ENCODE measurements at regions not wholly inside any gene's neighbourhood (a gene's known extent, or its start where the extent isn't known, plus 50 kb on each side); places are given as distances from the start of the nearest gene placed in this dataset.

DNA sequence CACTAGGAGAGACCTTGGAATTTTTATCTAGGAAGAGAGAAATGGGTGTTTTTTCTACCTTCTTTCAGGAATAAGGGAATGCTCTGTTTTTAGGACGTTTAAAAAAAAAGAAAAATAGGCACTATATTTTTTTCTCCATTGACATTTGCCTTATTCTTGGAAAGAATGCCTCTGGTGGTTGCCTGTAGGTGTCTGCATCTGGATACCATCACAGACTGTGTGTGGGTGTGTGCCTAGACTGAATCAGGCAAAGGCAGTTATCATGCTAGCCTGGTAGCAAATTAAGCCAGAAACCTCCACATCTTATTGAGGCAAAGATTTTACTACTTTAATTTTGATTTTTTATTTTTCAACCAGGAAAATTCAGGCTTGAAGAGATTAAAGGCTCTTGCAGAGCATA is 513.6 kb upstream of the KCNMB2 start:
- no peak overlapping the region for H3K27ac ChIP-seq
- peak in 1 of 2 donors; percentile 44 for DNase-seq (ENCODE audit: low read depth in 1 of 2, low spot score in 1 of 2)
- H3K36me3 ChIP-seq, result no peaks in the 10 kb centered on the region
- TF ChIP-seq, protein P1, sequence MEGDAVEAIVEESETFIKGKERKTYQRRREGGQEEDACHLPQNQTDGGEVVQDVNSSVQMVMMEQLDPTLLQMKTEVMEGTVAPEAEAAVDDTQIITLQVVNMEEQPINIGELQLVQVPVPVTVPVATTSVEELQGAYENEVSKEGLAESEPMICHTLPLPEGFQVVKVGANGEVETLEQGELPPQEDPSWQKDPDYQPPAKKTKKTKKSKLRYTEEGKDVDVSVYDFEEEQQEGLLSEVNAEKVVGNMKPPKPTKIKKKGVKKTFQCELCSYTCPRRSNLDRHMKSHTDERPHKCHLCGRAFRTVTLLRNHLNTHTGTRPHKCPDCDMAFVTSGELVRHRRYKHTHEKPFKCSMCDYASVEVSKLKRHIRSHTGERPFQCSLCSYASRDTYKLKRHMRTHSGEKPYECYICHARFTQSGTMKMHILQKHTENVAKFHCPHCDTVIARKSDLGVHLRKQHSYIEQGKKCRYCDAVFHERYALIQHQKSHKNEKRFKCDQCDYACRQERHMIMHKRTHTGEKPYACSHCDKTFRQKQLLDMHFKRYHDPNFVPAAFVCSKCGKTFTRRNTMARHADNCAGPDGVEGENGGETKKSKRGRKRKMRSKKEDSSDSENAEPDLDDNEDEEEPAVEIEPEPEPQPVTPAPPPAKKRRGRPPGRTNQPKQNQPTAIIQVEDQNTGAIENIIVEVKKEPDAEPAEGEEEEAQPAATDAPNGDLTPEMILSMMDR (IDR thresholded peaks at IDR 0.05; ENCODE audit: low read depth, low read length), result no peak
- H3K4me1 ChIP-seq (ENCODE audit: low read depth), result no peaks in the 10 kb centered on the region
- H3K27me3 ChIP-seq, result no peaks in the 10 kb centered on the region
- H3K9me3 ChIP-seq (ENCODE audit: low read depth), result no peaks in the 10 kb centered on the region
- no peak overlapping the region for H3K4me3 ChIP-seq

DNA sequence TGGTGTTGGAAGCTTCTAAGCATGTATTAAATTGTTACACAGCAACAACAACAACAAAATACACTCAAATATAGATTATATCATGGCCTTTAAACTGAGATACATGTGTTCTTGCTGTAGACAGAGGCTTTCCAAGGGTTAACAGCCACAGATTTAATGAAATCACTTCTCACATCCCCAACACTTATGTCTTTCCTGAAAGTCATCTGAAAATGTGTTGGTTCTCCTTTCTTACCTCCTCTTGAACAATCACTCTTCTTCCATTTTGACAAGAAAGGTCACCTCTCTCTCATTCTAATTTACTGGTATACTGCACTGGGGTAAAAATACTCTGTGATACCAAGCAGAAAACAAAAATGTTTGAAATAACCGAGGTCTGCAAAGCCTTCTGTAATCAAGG is 507.3 kb upstream of the KCNMB2 start:
- Histone ChIP-seq H3K36me3 (no peaks in the 10 kb centered on the region), H3K27ac (no peak overlapping the region), H3K9me3 (ENCODE audit: low read depth) (no peaks in the 10 kb centered on the region), H3K4me1 (ENCODE audit: low read depth) (no peaks in the 10 kb centered on the region), H3K27me3 (no peaks in the 10 kb centered on the region), H3K4me3 (no peak overlapping the region)
- TF ChIP-seq, protein P1 (IDR thresholded peaks at IDR 0.05; ENCODE audit: low read depth, low read length), result no peak
- DNase-seq (ENCODE audit: low read depth in 1 of 2, low spot score in 1 of 2), result no peak

DNA sequence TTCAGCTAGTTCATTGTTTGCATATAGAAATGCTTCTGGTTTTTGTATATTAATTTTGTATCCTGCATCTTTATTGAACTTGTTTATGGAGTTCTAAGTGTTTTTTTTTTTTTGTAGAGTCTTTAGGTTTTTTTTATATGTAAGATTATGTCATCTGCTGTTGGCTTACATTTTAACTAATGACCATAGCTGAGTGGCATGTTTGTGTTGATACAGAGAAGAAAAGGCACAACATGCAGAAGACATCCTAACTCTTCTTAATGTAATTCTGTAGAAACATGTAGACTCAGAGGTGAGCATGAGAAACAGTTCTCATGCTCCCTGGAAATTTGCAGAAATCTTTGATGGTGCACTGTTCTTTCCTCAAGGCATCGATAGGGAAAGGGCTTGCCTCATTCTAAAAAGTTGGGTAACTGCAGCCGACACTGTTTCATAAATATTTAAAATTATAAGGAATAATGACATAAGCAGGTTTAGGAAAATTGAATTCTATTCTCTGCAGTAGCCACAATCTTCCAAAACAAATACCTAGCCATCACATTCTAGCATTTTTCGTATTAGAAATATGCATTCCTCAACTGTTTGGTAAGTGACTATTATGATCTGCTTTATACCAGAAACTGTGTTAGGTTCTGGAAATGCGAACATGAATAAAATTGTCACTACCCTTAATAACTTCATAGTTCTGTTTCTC is 499.6 kb upstream of the KCNMB2 start:
- no peaks in the 10 kb centered on the region for H3K9me3 ChIP-seq (ENCODE audit: low read depth)
- TF ChIP-seq, protein P1 (IDR thresholded peaks at IDR 0.05; ENCODE audit: low read depth, low read length), result no peak
- no peaks in the 10 kb centered on the region for H3K36me3 ChIP-seq
- H3K4me3 ChIP-seq, result no peak overlapping the region
- DNase-seq (ENCODE audit: low read depth in 1 of 2, low spot score in 1 of 2), result no peak
- H3K27me3 ChIP-seq, result no peaks in the 10 kb centered on the region
- no peak overlapping the region for H3K27ac ChIP-seq
- no peaks in the 10 kb centered on the region for H3K4me1 ChIP-seq (ENCODE audit: low read depth)

DNA sequence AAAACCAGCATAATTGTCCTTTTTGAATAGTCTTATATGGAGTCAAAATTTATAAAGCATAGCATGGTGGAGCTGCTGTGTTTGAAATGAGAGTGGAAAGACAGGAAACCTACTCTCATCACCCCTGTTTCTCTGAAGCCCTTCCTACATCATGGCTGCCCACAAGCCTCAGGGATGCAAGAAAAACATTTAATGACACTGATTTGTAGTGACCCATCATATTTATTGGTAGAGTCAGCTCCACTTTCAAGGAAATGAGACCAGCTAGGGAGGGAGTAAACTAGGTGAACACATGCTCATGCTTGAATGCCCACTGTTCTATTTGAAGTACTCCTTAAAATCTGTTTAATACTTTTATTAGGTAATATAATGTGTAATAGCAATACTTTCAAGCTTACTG is 494.3 kb upstream of the KCNMB2 start:
- Histone ChIP-seq H3K27ac (no peak overlapping the region), H3K9me3 (ENCODE audit: low read depth) (no peaks in the 10 kb centered on the region), H3K4me3 (no peak overlapping the region), H3K36me3 (no peaks in the 10 kb centered on the region), H3K4me1 (ENCODE audit: low read depth) (no peaks in the 10 kb centered on the region), H3K27me3 (no peaks in the 10 kb centered on the region)
- no peak for DNase-seq (ENCODE audit: low read depth in 1 of 2, low spot score in 1 of 2)
- TF ChIP-seq, protein P1 (IDR thresholded peaks at IDR 0.05; ENCODE audit: low read depth, low read length), result no peak

DNA sequence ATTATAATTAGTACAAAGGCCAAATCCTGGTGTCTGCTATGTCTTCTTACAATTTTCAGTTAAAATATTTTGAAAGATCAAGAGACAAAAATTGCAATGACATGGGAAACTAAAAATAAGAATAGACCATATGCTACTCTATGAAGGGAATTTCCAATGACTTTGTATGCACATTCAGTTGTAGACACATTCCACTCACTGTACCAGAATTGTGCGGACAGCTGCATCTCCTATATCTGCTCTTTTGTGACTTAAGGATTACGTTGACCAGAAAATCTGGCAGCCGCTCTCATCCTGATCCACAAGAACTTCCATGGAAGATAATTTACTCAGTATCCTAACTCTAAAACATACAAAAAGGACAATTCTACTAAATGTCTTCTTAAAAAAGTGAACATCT is 493.9 kb upstream of the KCNMB2 start:
- H3K9me3 ChIP-seq (ENCODE audit: low read depth), result no peaks in the 10 kb centered on the region
- H3K36me3 ChIP-seq, result no peaks in the 10 kb centered on the region
- DNase-seq (ENCODE audit: low read depth in 1 of 2, low spot score in 1 of 2), result no peak
- H3K4me1 ChIP-seq (ENCODE audit: low read depth), result no peaks in the 10 kb centered on the region
- no peaks in the 10 kb centered on the region for H3K27me3 ChIP-seq
- TF ChIP-seq, protein P1 (IDR thresholded peaks at IDR 0.05; ENCODE audit: low read depth, low read length), result no peak
- no peak overlapping the region for H3K27ac ChIP-seq
- H3K4me3 ChIP-seq, result no peak overlapping the region
